HepG2 (cell line): ENCODE measurements at regions not wholly inside any gene's neighbourhood (a gene's known extent, or its start where the extent isn't known, plus 50 kb on each side); places are given as distances from the start of the nearest gene placed in this dataset.

Source experiments
- ATAC-seq: fragments of 200-7000 bp; cut with Tn5 transposase; 3 replicates; pipeline ENCODE4 v1.9.1; 2020; ENCODE audit warnings: mild to moderate bottlenecking, moderate library complexity
- BruUV-seq: library from RNA; stranded (reverse); fragments of 400-500 nt; replicated peaks from 2 replicates; lab custom pipeline; 2021; lab: Mats Ljungman, UMichigan
- CTCF ChIA-PET: fragments of 300-600 bp; formaldehyde crosslinking; extraction: SDS; loops from one replicate; lab custom pipeline; 2021; ENCODE audit warnings: low total read pairs, inconsistent platforms, low intra/inter-chr PET ratio; lab: Yijun Ruan, JAX
- POLR2A ChIA-PET: fragments of 350-600 bp; sonication (Branson Sonifier 250); formaldehyde crosslinking; loops from one replicate; lab custom pipeline; 2020; ENCODE audit warnings: antibody characterized with exemption, inconsistent platforms; lab: Yijun Ruan, JAX
- DNase-seq: peaks from one replicate; pipeline ENCODE4 v3.0.0-alpha.2; 2015; ENCODE audit warnings: low spot score
- FAIRE-seq: peaks from 3 replicates; lab custom pipeline; 2011; peaks lifted over from hg19 to GRCh38; lab: Jason Lieb, UNC
- H2AFZ ChIP-seq: one replicate; pipeline ENCODE4 v1.6.1; 2011; ENCODE audit warnings: low read length, inconsistent platforms
- H3K27ac ChIP-seq: fragments of 300-600 bp; 3 replicates; pipeline ENCODE4 v1.8.0; 2011; ENCODE audit warnings: mixed run types, mild to moderate bottlenecking, mixed read lengths, low read length, inconsistent platforms; ENCODE audit not compliant: insufficient read depth; ENCODE audit errors: extremely low read length
- H3K27me3 ChIP-seq, 2 experiments: fragments of 200-600 bp in 1 of 2; 2 replicates in 1 of 2; 3 replicates in 1 of 2; pipeline versions ENCODE4 v1.6.0 to v1.8.0; 2011; ENCODE audit warnings: low read length in 2 of 2, mild to moderate bottlenecking in 2 of 2, moderate library complexity in 2 of 2, inconsistent platforms in 1 of 2; ENCODE audit not compliant: insufficient read depth in 2 of 2, control insufficient read depth in 1 of 2
- H3K36me3 ChIP-seq, 2 experiments: fragments of 200-600 bp in 1 of 2; replicated peaks in 1 of 2; 2 replicates in 1 of 2; 3 replicates in 1 of 2; pipeline versions ENCODE4 v1.5.1 to v1.8.0; 2011; ENCODE audit warnings: low read length in 2 of 2, inconsistent platforms in 1 of 2; ENCODE audit not compliant: insufficient read depth in 2 of 2, control insufficient read depth in 1 of 2
- H3K4me1 ChIP-seq: 2 replicates; pipeline ENCODE4 v1.5.1; 2012; ENCODE audit warnings: low read length, inconsistent platforms; ENCODE audit not compliant: insufficient read depth
- H3K4me2 ChIP-seq: 2 replicates; pipeline ENCODE4 v1.6.0; 2011; ENCODE audit warnings: low read depth, low read length, inconsistent platforms
- H3K4me3 ChIP-seq, 3 experiments: fragments of 200-600 bp in 1 of 3; sonication (generic), shearing (Covaris generic) in 1 of 3; replicated peaks in 1 of 3; 2 replicates each; pipeline ENCODE4 v1.5.1; 2011 to 2016; ENCODE audit warnings: low read length in 3 of 3, inconsistent platforms in 2 of 3, low read depth in 2 of 3, mild to moderate bottlenecking in 2 of 3, control low read depth in 1 of 3, mixed read lengths in 1 of 3; ENCODE audit not compliant: insufficient read depth in 1 of 3
- H3K79me2 ChIP-seq: one replicate; pipeline ENCODE4 v1.6.1; 2011; ENCODE audit warnings: low read length, inconsistent platforms; ENCODE audit not compliant: insufficient read depth
- H3K9ac ChIP-seq: 2 replicates; pipeline ENCODE4 v1.6.0; 2011; ENCODE audit warnings: mild to moderate bottlenecking, low read depth, low read length, inconsistent platforms; ENCODE audit not compliant: insufficient read depth
- H3K9me3 ChIP-seq: 2 replicates; pipeline ENCODE4 v1.5.1; 2012; ENCODE audit warnings: mild to moderate bottlenecking, low read length
- H4K20me1 ChIP-seq: 2 replicates; pipeline ENCODE4 v1.6.0; 2011; ENCODE audit warnings: inconsistent platforms, mild to moderate bottlenecking, low read length, moderate library complexity; ENCODE audit not compliant: insufficient read depth
- DNMT1 ChIP-seq: sonication (generic); formaldehyde crosslinking; IDR thresholded peaks from 2 replicates; pipeline ENCODE4 v1.5.1; 2020; ENCODE audit warnings: mild to moderate bottlenecking, missing genetic modification reagents
- HIVEP1 ChIP-seq: sonication (generic); formaldehyde crosslinking; IDR thresholded peaks from 2 replicates; pipeline ENCODE4 v1.4.0; 2020; ENCODE audit warnings: mild to moderate bottlenecking, missing genetic modification reagents
- HNRNPK ChIP-seq: fragments of 200-400 bp; formaldehyde crosslinking; IDR thresholded peaks from 2 replicates; pipeline ENCODE4 v1.6.1; 2018; ENCODE audit warnings: low read length, low read depth, moderate library complexity, mild to moderate bottlenecking; ENCODE audit not compliant: poor library complexity, severe bottlenecking
- PAX8 ChIP-seq: sonication (generic); formaldehyde crosslinking; IDR thresholded peaks from 2 replicates; pipeline ENCODE4 v1.8.0; 2022; ENCODE audit warnings: mild to moderate bottlenecking, missing genetic modification reagents, borderline replicate concordance
- SP140L ChIP-seq: sonication (generic); formaldehyde crosslinking; IDR thresholded peaks from 2 replicates; pipeline ENCODE4 v1.4.0; 2020; ENCODE audit warnings: missing genetic modification reagents, borderline replicate concordance
- TFE3 ChIP-seq: IDR thresholded peaks from 2 replicates; pipeline ENCODE4 v1.6.1; 2016
- TIGD3 ChIP-seq: sonication (generic); formaldehyde crosslinking; IDR thresholded peaks from 2 replicates; pipeline ENCODE4 v1.5.1; 2020; ENCODE audit warnings: mild to moderate bottlenecking, missing genetic modification reagents, borderline replicate concordance
- ZBTB38 ChIP-seq: sonication (generic); formaldehyde crosslinking; IDR thresholded peaks from 2 replicates; pipeline ENCODE4 v1.5.1; 2020; ENCODE audit warnings: mild to moderate bottlenecking, missing genetic modification reagents
- ZNF281 ChIP-seq: sonication (generic); formaldehyde crosslinking; IDR thresholded peaks from 2 replicates; pipeline ENCODE4 v1.4.0; 2020; ENCODE audit warnings: missing genetic modification reagents, borderline replicate concordance
- ZNF7 ChIP-seq: IDR thresholded peaks from 2 replicates; pipeline ENCODE4 v1.6.1; 2016; ENCODE audit warnings: missing biosample characterization, missing genetic modification reagents
- ZNF83 ChIP-seq: sonication (generic); formaldehyde crosslinking; IDR thresholded peaks from 2 replicates; pipeline ENCODE4 v1.4.0; 2020; ENCODE audit warnings: missing genetic modification reagents, mild to moderate bottlenecking, borderline replicate concordance
- WGBS: methylation state at CpG from one replicate; pipeline ENCODE4 v1.1.6; 2017; ENCODE audit warnings: low lambda C conversion rate; 5-methylcytosine and 5-hydroxymethylcytosine counted together
- in situ Hi-C: cut with HindIII; loops from 2 replicates; pipeline ENCODE4 v1.10.0; 2017; ENCODE audit warnings: low pct_unique_long_range_greater_than_20kb; ENCODE audit not compliant: extremely low pct_ligation_motif_present
- intact Hi-C: fragments of 100-400 bp; cut with micrococcal nuclease; formaldehyde crosslinking; loops from one replicate; pipeline ENCODE4 v1.10.0; 2022; ENCODE audit not compliant: unreplicated experiment

GRCh38 chr2:30351949-30352348, 95.1 kb upstream of the LCLAT1 start:
- CTCF ChIA-PET: no interaction called here
- H3K4me1 ChIP-seq: no peaks in the 10 kb centered on the region
- FAIRE-seq: no peak

GRCh38 chr2:30354150-30354549, 92.9 kb upstream of the LCLAT1 start:
- Histone ChIP-seq H3K79me2 (no peaks in the 10 kb centered on the region), H3K9me3 (no peaks in the 10 kb centered on the region), H3K27me3 (peaks cover 0 to 5% of the 10 kb centered on the region in 2 experiments; a peak in 1 of 5 replicates), H4K20me1 (no peaks in the 10 kb centered on the region), H3K27ac (no peak overlapping the region), H2AFZ (no peak overlapping the region), H3K4me1 (no peaks in the 10 kb centered on the region), H3K36me3 (no peaks in the 10 kb centered on the region), H3K4me3 (no peak overlapping the region), H3K4me2 (no peak overlapping the region), H3K9ac (no peak overlapping the region)
- POLR2A ChIA-PET: interaction anchor here (0.6 kb wide), 1 partner anchor 74 kb away, joined by 4 read pairs; no protein-coding TSS in a partner anchor
- CTCF ChIA-PET: no interaction called here
- no peak for ATAC-seq
- no TSS peak for BruUV-seq
- 2% methylated on average over 2 of the region's 2 CpGs for WGBS
- in situ Hi-C loops: no loop called here
- FAIRE-seq: no peak
- no peak for DNase-seq
- intact Hi-C loops: no loop called here
- no peak for TF ChIP-seq TFE3 (CRISPR knock-in tag)
- TF ChIP-seq ZNF83: no peak
- TF ChIP-seq ZNF7 (CRISPR knock-in tag): no peak
- no peak for TF ChIP-seq ZNF281 (CRISPR knock-in tag)
- TF ChIP-seq HNRNPK: no peak
- TF ChIP-seq PAX8 (CRISPR knock-in tag): no peak
- no peak for TF ChIP-seq DNMT1 (CRISPR knock-in tag)
- TF ChIP-seq HIVEP1 (CRISPR knock-in tag): no peak
- no peak for TF ChIP-seq TIGD3 (CRISPR knock-in tag)
- TF ChIP-seq ZBTB38: no peak

More at GRCh38 chr2:30351949-30352348, 95.1 kb upstream of the LCLAT1 start:
- H3K27ac ChIP-seq: no peak overlapping the region
- in situ Hi-C loops (no loop called here), intact Hi-C loops (no loop called here)
- H3K4me3 ChIP-seq: no peak overlapping the region
- DNase-seq (no peak), ATAC-seq (no peak)
- no peaks in the 10 kb centered on the region for H3K36me3 ChIP-seq
- H2AFZ ChIP-seq: no peak overlapping the region
- H3K27me3 ChIP-seq: peaks cover 0 to 17% of the 10 kb centered on the region in 2 experiments; a peak in 3 of 5 replicates
- BruUV-seq: no TSS peak
- H3K4me2 ChIP-seq: no peak overlapping the region
- H3K79me2 ChIP-seq: no peaks in the 10 kb centered on the region
- 18% methylated on average over 3 of the region's 3 CpGs for WGBS
- no peak for TF ChIP-seq SP140L (CRISPR knock-in tag)
- POLR2A ChIA-PET: no interaction called here
- no peak overlapping the region for H3K9ac ChIP-seq
- no peaks in the 10 kb centered on the region for H3K9me3 ChIP-seq
- no peaks in the 10 kb centered on the region for H4K20me1 ChIP-seq
